HCT116 (cell line): ENCODE measurements at regions not wholly inside any gene's neighbourhood (a gene's known extent, or its start where the extent isn't known, plus 50 kb on each side); places are given as distances from the start of the nearest gene placed in this dataset.

ENCODE experiments used
- ATAC-seq: fragments of 200-7000 bp; cut with Tn5 transposase; 2 replicates; pipeline ENCODE4 v1.9.1; 2020; ENCODE audit warnings: mild to moderate bottlenecking, moderate library complexity
- BruUV-seq: library from RNA; stranded (reverse); fragments of 400-500 nt; replicated peaks from 2 replicates; lab custom pipeline; 2021; lab: Mats Ljungman, UMichigan
- CTCF ChIA-PET: fragments of 300-600 bp; sonication (Branson Sonifier 250); formaldehyde crosslinking; loops from one replicate; lab custom pipeline; 2021; ENCODE audit warnings: antibody characterized with exemption; lab: Charles Lee
- POLR2A ChIA-PET: fragments of 300-600, 350-600 bp; sonication (Branson Sonifier 250); formaldehyde crosslinking; loops from one replicate; lab custom pipeline; 2021; ENCODE audit warnings: antibody characterized with exemption; lab: Charles Lee
- RAD21 ChIA-PET, 2 experiments: fragments of 300-600 bp; sonication (Branson Sonifier 250); formaldehyde crosslinking; loops; one replicate each; lab custom pipeline; 2023; ENCODE audit warnings: low total read pairs in 2 of 2; ENCODE audit not compliant: uncharacterized antibody in 2 of 2, unreplicated experiment in 2 of 2, low non-redundant PET in 1 of 2; lab: Charles Lee
- DNase-seq: peaks from one replicate; pipeline ENCODE4 v3.0.0-alpha.2; 2010; ENCODE audit warnings: low read depth, low spot score
- H2AFZ ChIP-seq: fragments of 200-600 bp; shearing (Covaris generic), sonication (generic); 2 replicates; pipeline ENCODE4 v1.6.1; 2017; ENCODE audit warnings: low read depth, mixed run types, mixed read lengths, antibody characterized with exemption, low read length; ENCODE audit not compliant: poor library complexity, severe bottlenecking
- H3K27ac ChIP-seq: 2 replicates; pipeline ENCODE4 v1.5.1; 2012; ENCODE audit warnings: low read depth, low read length
- H3K27me3 ChIP-seq: fragments of 200-600 bp; sonication (generic); 2 replicates; pipeline ENCODE4 v1.6.1; 2016; ENCODE audit warnings: mixed run types, low read length, mixed read lengths; ENCODE audit not compliant: insufficient read depth
- H3K36me3 ChIP-seq, 2 experiments: fragments of 200-500 bp in 1 of 2; fragments of 200-600 bp in 1 of 2; sonication (Bioruptor generic) in 1 of 2; sonication (generic) in 1 of 2; 2 replicates each; pipeline versions ENCODE4 v1.5.1 to v1.6.1; 2014 to 2016; ENCODE audit warnings: low read length in 2 of 2, inconsistent platforms in 1 of 2, mixed read lengths in 1 of 2, mixed run types in 1 of 2; ENCODE audit not compliant: insufficient read depth in 2 of 2, control insufficient read depth in 1 of 2
- H3K4me1 ChIP-seq, 2 experiments: fragments of 200-600 bp in 1 of 2; sonication (generic) in 1 of 2; 2 replicates each; pipeline versions ENCODE4 v1.5.1 to v1.6.1; 2012 to 2017; ENCODE audit warnings: low read length in 2 of 2, inconsistent platforms in 1 of 2, mild to moderate bottlenecking in 1 of 2, mixed read lengths in 1 of 2, mixed run types in 1 of 2, moderate library complexity in 1 of 2; ENCODE audit not compliant: insufficient read depth in 2 of 2, control insufficient read depth in 1 of 2
- H3K4me2 ChIP-seq: fragments of 200-600 bp; sonication (generic); 2 replicates; pipeline ENCODE4 v1.6.1; 2017; ENCODE audit warnings: mixed run types, low read length, mixed read lengths
- H3K4me3 ChIP-seq, 2 experiments: fragments of 200-600 bp in 1 of 2; sonication (generic) in 1 of 2; replicated peaks in 1 of 2; 2 replicates each; pipeline ENCODE4 v1.5.1; 2011 to 2016; ENCODE audit warnings: low read length in 2 of 2, control low read depth in 1 of 2, low read depth in 1 of 2, mild to moderate bottlenecking in 1 of 2, mixed read lengths in 1 of 2, mixed run types in 1 of 2
- H3K79me2 ChIP-seq: fragments of 200-600 bp; sonication (generic); 2 replicates; pipeline ENCODE4 v1.6.1; 2017; ENCODE audit warnings: mild to moderate bottlenecking, mixed run types, low read length, moderate library complexity, mixed read lengths; ENCODE audit not compliant: insufficient read depth
- H3K9ac ChIP-seq: fragments of 200-600 bp; sonication (generic); 2 replicates; pipeline ENCODE4 v1.6.1; 2016; ENCODE audit warnings: low read length, mixed read lengths
- H3K9me2 ChIP-seq: fragments of 200-600 bp; sonication (generic), shearing (Covaris generic); 2 replicates; pipeline ENCODE4 v1.6.1; 2017; ENCODE audit warnings: mixed run types, mild to moderate bottlenecking, moderate library complexity; ENCODE audit not compliant: insufficient read depth
- H3K9me3 ChIP-seq, 2 experiments: fragments of 200-500 bp in 1 of 2; fragments of 200-600 bp in 1 of 2; sonication (Bioruptor generic) in 1 of 2; sonication (generic) in 1 of 2; 2 replicates each; pipeline ENCODE4 v1.6.1; 2014 to 2017; ENCODE audit warnings: low read length in 2 of 2, mixed read lengths in 2 of 2, inconsistent platforms in 1 of 2, low read depth in 1 of 2, mild to moderate bottlenecking in 1 of 2, mixed run types in 1 of 2, moderate library complexity in 1 of 2; ENCODE audit not compliant: control insufficient read depth in 1 of 2, insufficient read depth in 1 of 2
- H4K20me1 ChIP-seq: fragments of 200-600 bp; sonication (generic), shearing (Covaris generic); 2 replicates; pipeline ENCODE4 v1.6.1; 2017; ENCODE audit warnings: mixed run types, mild to moderate bottlenecking, moderate library complexity; ENCODE audit not compliant: insufficient read depth
- CEBPB ChIP-seq: IDR thresholded peaks from 2 replicates; pipeline ENCODE4 v1.6.1; 2012; ENCODE audit warnings: low read depth
- FOSL1 ChIP-seq: IDR thresholded peaks from 2 replicates; pipeline ENCODE4 v1.6.1; 2012; ENCODE audit warnings: low read depth
- YY1 ChIP-seq: IDR thresholded peaks from 2 replicates; pipeline ENCODE4 v1.6.1; 2011; ENCODE audit warnings: low read length, low read depth, moderate library complexity, mild to moderate bottlenecking; ENCODE audit not compliant: insufficient replicate concordance; ENCODE audit errors: extremely low read depth
- intact Hi-C: fragments of 100-400 bp; cut with micrococcal nuclease; formaldehyde crosslinking; loops from 2 replicates; pipeline ENCODE4 v1.10.0; 2022
- TF ChIP-seq, protein P1 (sequence below): IDR thresholded peaks from 2 replicates; pipeline ENCODE4 v1.6.1; 2012

DNA sequence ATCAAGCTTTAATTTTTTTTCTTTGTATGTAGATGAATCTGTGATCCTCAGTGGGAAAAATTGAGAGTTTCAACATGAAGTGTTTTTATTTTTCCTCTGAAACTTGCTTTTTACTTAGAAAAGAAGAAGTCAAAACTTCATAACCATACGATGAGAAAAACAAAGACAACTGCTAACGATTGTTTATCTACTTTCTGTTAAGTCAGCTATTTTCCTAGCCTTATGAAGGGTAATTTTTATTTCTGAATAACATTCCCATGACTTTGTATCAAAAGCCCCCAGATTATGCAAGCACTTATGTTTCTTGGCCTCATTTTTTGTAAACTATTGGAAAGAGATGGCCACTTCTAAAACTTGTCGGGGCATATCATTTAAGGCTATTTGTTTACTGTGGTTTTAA lies 645.1 kb upstream of the PRKX start:
- Histone ChIP-seq H3K9me3 (no peaks in the 10 kb centered on the region), H3K4me3 (no peak overlapping the region), H3K36me3 (no peaks in the 10 kb centered on the region), H4K20me1 (no peaks in the 10 kb centered on the region), H3K79me2 (no peaks in the 10 kb centered on the region), H3K4me1 (no peaks in the 10 kb centered on the region), H3K9ac (no peak overlapping the region), H3K4me2 (no peak overlapping the region), H3K9me2 (no peaks in the 10 kb centered on the region), H3K27ac (no peak overlapping the region), H3K27me3 (no peaks in the 10 kb centered on the region), H2AFZ (no peak overlapping the region)
- ChIA-PET CTCF (no interaction called here), RAD21 (no interaction called here), POLR2A (no interaction called here)
- TF ChIP-seq FOSL1: no peak
- TF ChIP-seq CEBPB: no peak
- no peak for TF ChIP-seq YY1
- BruUV-seq: no TSS peak
- intact Hi-C loops: no loop called here
- DNase-seq (no peak), ATAC-seq (no peak)

DNA sequence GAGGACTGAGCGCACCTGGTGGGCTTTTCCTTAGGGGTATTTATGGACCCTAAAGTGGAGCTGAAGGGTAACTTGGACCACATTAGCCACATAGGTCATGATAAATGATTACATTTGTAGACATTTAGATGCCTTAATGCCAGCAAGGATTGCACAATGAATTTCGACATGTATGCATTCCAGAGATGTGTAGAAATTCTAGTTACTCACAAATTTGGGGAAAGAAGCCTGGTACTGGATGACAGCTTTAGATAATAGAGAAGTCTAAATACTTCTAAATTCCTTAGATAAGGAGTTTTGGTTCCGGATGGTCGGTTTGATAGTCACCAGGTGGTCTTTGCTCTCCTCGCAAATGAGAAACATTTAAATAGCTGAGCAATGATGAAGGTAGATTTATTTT lies 609.5 kb upstream of the PRKX start:
- CTCF ChIA-PET: no interaction called here
- no peaks in the 10 kb centered on the region for H3K9me3 ChIP-seq
- no peak overlapping the region for H3K4me2 ChIP-seq
- no peaks in the 10 kb centered on the region for H4K20me1 ChIP-seq
- ATAC-seq (no peak), DNase-seq (no peak)
- TF ChIP-seq, protein P1, sequence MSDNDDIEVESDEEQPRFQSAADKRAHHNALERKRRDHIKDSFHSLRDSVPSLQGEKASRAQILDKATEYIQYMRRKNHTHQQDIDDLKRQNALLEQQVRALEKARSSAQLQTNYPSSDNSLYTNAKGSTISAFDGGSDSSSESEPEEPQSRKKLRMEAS: no peak
- BruUV-seq: no TSS peak
- no peaks in the 10 kb centered on the region for H3K4me1 ChIP-seq
- no peaks in the 10 kb centered on the region for H3K36me3 ChIP-seq
- no peaks in the 10 kb centered on the region for H3K27me3 ChIP-seq
- RAD21 ChIA-PET: no interaction called here
- no peak overlapping the region for H3K9ac ChIP-seq
- no peak overlapping the region for H3K4me3 ChIP-seq
- H3K27ac ChIP-seq: no peak overlapping the region
- intact Hi-C loops: no loop called here
- no peaks in the 10 kb centered on the region for H3K9me2 ChIP-seq
- H3K79me2 ChIP-seq: no peaks in the 10 kb centered on the region
- POLR2A ChIA-PET: no interaction called here
- no peak overlapping the region for H2AFZ ChIP-seq
